Endothelial cell (in vitro differentiated cells): ENCODE measurements at regions not wholly inside any gene's neighbourhood (a gene's known extent, or its start where the extent isn't known, plus 50 kb on each side); places are given as distances from the start of the nearest gene placed in this dataset.
"Not testable (repeated sequence)": the region's sequence is repeated elsewhere in the genome, so short reads cannot be mapped to it uniquely, and the experiment has no call there.

Experiments used
- DNase-seq: peaks from one replicate; pipeline ENCODE4 v3.0.0; 2021; ENCODE audit warnings: low spot score
- H3K27ac Mint-ChIP-seq: one replicate; pipeline ENCODE4 v1.8.0; 2021; ENCODE audit warnings: mixed read lengths, inconsistent platforms; ENCODE audit not compliant: unreplicated experiment
- H3K27me3 Mint-ChIP-seq: one replicate; pipeline ENCODE4 v1.8.0; 2021; ENCODE audit warnings: mild to moderate bottlenecking, moderate library complexity, mixed read lengths, inconsistent platforms; ENCODE audit not compliant: unreplicated experiment
- H3K36me3 Mint-ChIP-seq: one replicate; pipeline ENCODE4 v1.8.0; 2021; ENCODE audit warnings: mild to moderate bottlenecking, low read depth, mixed read lengths, inconsistent platforms; ENCODE audit not compliant: unreplicated experiment
- H3K4me1 Mint-ChIP-seq: one replicate; pipeline ENCODE4 v1.8.0; 2021; ENCODE audit warnings: mild to moderate bottlenecking, mixed read lengths, inconsistent platforms; ENCODE audit not compliant: unreplicated experiment
- H3K4me3 Mint-ChIP-seq: one replicate; pipeline ENCODE4 v1.8.0; 2021; ENCODE audit warnings: mild to moderate bottlenecking, mixed read lengths, inconsistent platforms; ENCODE audit not compliant: unreplicated experiment
- H3K9me3 Mint-ChIP-seq: one replicate; pipeline ENCODE4 v1.8.0; 2021; ENCODE audit warnings: mixed read lengths, inconsistent platforms; ENCODE audit not compliant: unreplicated experiment
- CTCF ChIP-seq: fragments of 200-600 bp; sonication (generic); IDR thresholded peaks from one replicate; pipeline ENCODE4 v1.5.0; 2021; ENCODE audit warnings: antibody characterized with exemption; ENCODE audit not compliant: unreplicated experiment

DNA sequence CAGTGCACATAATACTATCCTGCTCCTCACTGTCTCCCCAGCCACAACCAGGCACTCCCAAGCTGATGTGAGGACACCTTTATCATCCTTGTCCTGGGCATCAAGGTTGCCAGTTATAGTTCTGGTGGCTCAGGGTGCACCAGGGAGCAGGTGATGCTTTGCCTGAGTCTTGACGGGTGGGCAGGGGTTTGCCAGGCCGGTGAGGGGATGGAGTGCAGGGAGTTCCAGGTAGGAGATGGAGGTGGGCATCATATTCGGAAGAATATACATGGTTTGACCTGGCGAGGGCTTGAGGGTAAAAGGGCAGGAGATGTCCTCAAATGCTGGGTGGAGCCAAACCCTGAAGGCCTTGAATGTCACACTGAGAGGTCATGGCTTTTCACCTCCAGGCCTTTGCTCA lies 115.8 kb upstream of the CRHR1 start:
- no peak overlapping the region for H3K4me3 Mint-ChIP-seq
- H3K27ac Mint-ChIP-seq, result no peak overlapping the region
- H3K36me3 Mint-ChIP-seq, result no peaks in the 10 kb centered on the region
- peaks cover 3% of the 10 kb centered on the region for H3K27me3 Mint-ChIP-seq
- H3K9me3 Mint-ChIP-seq, result no peaks in the 10 kb centered on the region
- peaks cover 5% of the 10 kb centered on the region for H3K4me1 Mint-ChIP-seq
- DNase-seq, result no peak
- TF ChIP-seq CTCF, result no peak

GRCh38 chr17:45672301-45672700 lies 111.8 kb upstream of the CRHR1 start:
- no peak overlapping the region for H3K4me3 Mint-ChIP-seq
- no peaks in the 10 kb centered on the region for H3K9me3 Mint-ChIP-seq
- no peaks in the 10 kb centered on the region for H3K4me1 Mint-ChIP-seq
- no peaks in the 10 kb centered on the region for H3K36me3 Mint-ChIP-seq
- TF ChIP-seq CTCF, result no peak
- H3K27me3 Mint-ChIP-seq, result peaks cover 4% of the 10 kb centered on the region
- H3K27ac Mint-ChIP-seq, result no peak overlapping the region
- no peak for DNase-seq

DNA sequence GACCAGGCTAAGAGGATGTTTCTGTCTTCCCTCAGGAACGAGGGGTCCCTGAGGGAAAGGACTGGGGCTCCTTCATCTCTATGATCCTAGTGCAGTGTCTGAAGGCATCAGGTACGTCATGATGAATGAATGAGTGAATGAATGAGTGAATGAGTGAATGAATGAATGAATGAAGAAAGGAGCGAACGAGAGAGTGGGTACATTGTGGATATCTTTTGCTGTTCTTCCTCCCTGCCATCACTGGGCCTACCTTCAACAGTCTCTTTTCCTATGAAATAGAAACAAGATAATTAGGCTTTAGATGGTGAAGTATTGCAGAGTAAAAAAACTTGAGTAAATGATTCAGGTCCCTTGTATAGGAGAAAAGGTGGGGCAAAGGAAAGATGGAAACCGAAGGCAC lies 111.3 kb upstream of the CRHR1 start:
- Mint-ChIP-seq H3K4me3 (no peak overlapping the region), H3K27ac (no peak overlapping the region), H3K36me3 (no peaks in the 10 kb centered on the region), H3K27me3 (peaks cover 4% of the 10 kb centered on the region), H3K4me1 (no peaks in the 10 kb centered on the region), H3K9me3 (no peaks in the 10 kb centered on the region)
- TF ChIP-seq CTCF, result no peak
- no peak for DNase-seq

- not testable (repeated sequence) for H3K4me3 Mint-ChIP-seq, DNase-seq, H3K36me3 Mint-ChIP-seq, H3K27ac Mint-ChIP-seq, H3K4me1 Mint-ChIP-seq, H3K9me3 Mint-ChIP-seq, H3K27me3 Mint-ChIP-seq
These were observed 110.4 kb upstream of the CRHR1 start for GRCh38 chr17:45673759-45674158.

GRCh38 chr17:45675012-45675411 lies 109.1 kb upstream of the CRHR1 start:
- no peak for TF ChIP-seq CTCF
- Mint-ChIP-seq H3K9me3 (no peaks in the 10 kb centered on the region), H3K36me3 (no peaks in the 10 kb centered on the region), H3K27ac (no peak overlapping the region), H3K27me3 (peaks cover 4% of the 10 kb centered on the region), H3K4me1 (no peaks in the 10 kb centered on the region), H3K4me3 (no peak overlapping the region)
- DNase-seq, result no peak

DNA sequence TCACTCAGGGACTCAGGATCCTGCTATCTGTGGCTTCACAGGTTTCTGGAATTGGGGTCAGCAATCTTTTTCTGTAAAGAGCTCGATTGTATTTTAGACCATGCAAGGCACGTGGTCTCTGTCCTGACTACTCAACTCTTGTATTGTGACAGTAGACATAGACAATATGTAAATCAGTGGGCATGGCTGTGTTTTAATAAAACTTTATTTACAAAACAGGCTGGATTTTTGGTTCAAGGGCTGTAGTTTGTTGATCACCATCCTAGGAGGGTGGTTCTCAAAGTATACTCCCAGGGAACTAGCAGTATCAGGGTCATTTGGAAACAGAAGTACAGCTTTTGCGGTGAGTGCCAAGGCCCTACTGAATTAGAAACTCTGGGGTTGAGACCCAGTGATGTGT lies 108.2 kb upstream of the CRHR1 start:
- Mint-ChIP-seq H3K4me1 (no peaks in the 10 kb centered on the region), H3K4me3 (no peak overlapping the region), H3K27ac (no peak overlapping the region), H3K27me3 (peaks cover 4% of the 10 kb centered on the region), H3K36me3 (no peaks in the 10 kb centered on the region), H3K9me3 (no peaks in the 10 kb centered on the region)
- TF ChIP-seq CTCF, result no peak
- no peak for DNase-seq
